ENCODE measurements at regions not wholly inside any gene's neighbourhood (a gene's known extent, or its start where the extent isn't known, plus 50 kb on each side); places are given as distances from the start of the nearest gene placed in this dataset.

GRCh38 chr6:25042036-25042521 is 106.3 kb upstream of the RIPOR2 start:
- Histone ChIP-seq H3K36me3 (no peaks in the 10 kb centered on the region), H3K4me1 (no peaks in the 10 kb centered on the region), H3K27me3 (no peaks in the 10 kb centered on the region), H3K9me3 (no peaks in the 10 kb centered on the region), H3K27ac (no peak overlapping the region), H3K4me3 (peak overlapping the region; percentile 19)
- DNase-seq (ENCODE audit: low spot score in 2 of 2) = no peak
- TF ChIP-seq CTCF (IDR thresholded peaks at IDR 0.05) = no peak
- no peak for TF ChIP-seq POLR2AphosphoS5 (IDR thresholded peaks at IDR 0.05)
- no peak for TF ChIP-seq EP300 (IDR thresholded peaks at IDR 0.05)
- no peak for TF ChIP-seq POLR2A (IDR thresholded peaks at IDR 0.05)
- 71% methylated on average over 13 of the region's 13 CpGs for WGBS

GRCh38 chr6:25042536-25042935 is 106.8 kb upstream of the RIPOR2 start:
- no peak overlapping the region for H3K4me3 ChIP-seq
- WGBS = 89% methylated on average over 5 of the region's 5 CpGs
- no peak overlapping the region for H3K27ac ChIP-seq
- H3K27me3 ChIP-seq = no peaks in the 10 kb centered on the region
- TF ChIP-seq POLR2A (IDR thresholded peaks at IDR 0.05) (no peak), CTCF (IDR thresholded peaks at IDR 0.05) (no peak), EP300 (IDR thresholded peaks at IDR 0.05) (no peak), POLR2AphosphoS5 (IDR thresholded peaks at IDR 0.05) (no peak)
- H3K4me1 ChIP-seq = no peaks in the 10 kb centered on the region
- H3K9me3 ChIP-seq = no peaks in the 10 kb centered on the region
- H3K36me3 ChIP-seq = no peaks in the 10 kb centered on the region
- DNase-seq (ENCODE audit: low spot score in 2 of 2) = no peak

- no peaks in the 10 kb centered on the region for H3K4me1 ChIP-seq
- H3K27me3 ChIP-seq = no peaks in the 10 kb centered on the region
- H3K36me3 ChIP-seq = no peaks in the 10 kb centered on the region
- no peak overlapping the region for H3K27ac ChIP-seq
- no peak overlapping the region for H3K4me3 ChIP-seq
- H3K9me3 ChIP-seq = no peaks in the 10 kb centered on the region
- TF ChIP-seq POLR2A (IDR thresholded peaks at IDR 0.05) (no peak), EP300 (IDR thresholded peaks at IDR 0.05) (no peak), CTCF (IDR thresholded peaks at IDR 0.05) (no peak), POLR2AphosphoS5 (IDR thresholded peaks at IDR 0.05) (no peak)
- WGBS = 86% methylated on average over 1 of the region's 1 CpG
- no peak for DNase-seq (ENCODE audit: low spot score in 2 of 2)
Observed at GRCh38 chr6:25042984-25043725, 107.4 kb upstream of the RIPOR2 start.

- DNase-seq (ENCODE audit: low spot score in 2 of 2) = no peak
- H3K9me3 ChIP-seq = no peaks in the 10 kb centered on the region
- no peak overlapping the region for H3K4me3 ChIP-seq
- no peak for TF ChIP-seq EP300 (IDR thresholded peaks at IDR 0.05)
- TF ChIP-seq POLR2AphosphoS5 (IDR thresholded peaks at IDR 0.05) = no peak
- no peak for TF ChIP-seq CTCF (IDR thresholded peaks at IDR 0.05)
- no peaks in the 10 kb centered on the region for H3K36me3 ChIP-seq
- no peak overlapping the region for H3K27ac ChIP-seq
- no peaks in the 10 kb centered on the region for H3K4me1 ChIP-seq
- WGBS = 92% methylated on average over 2 of the region's 2 CpGs
- no peaks in the 10 kb centered on the region for H3K27me3 ChIP-seq
Observed at GRCh38 chr6:25043892-25044291, 108.1 kb upstream of the RIPOR2 start.

GRCh38 chr6:25046942-25047341 is 111.2 kb upstream of the RIPOR2 start:
- TF ChIP-seq POLR2A (IDR thresholded peaks at IDR 0.05) = no peak
- no peak for TF ChIP-seq EP300 (IDR thresholded peaks at IDR 0.05)
- no peak for TF ChIP-seq CTCF (IDR thresholded peaks at IDR 0.05)
- TF ChIP-seq POLR2AphosphoS5 (IDR thresholded peaks at IDR 0.05) = no peak
- H3K4me3 ChIP-seq = no peak overlapping the region
- no peaks in the 10 kb centered on the region for H3K9me3 ChIP-seq
- no peaks in the 10 kb centered on the region for H3K36me3 ChIP-seq
- DNase-seq (ENCODE audit: low spot score in 2 of 2) = no peak
- H3K27ac ChIP-seq = no peak overlapping the region
- no peaks in the 10 kb centered on the region for H3K27me3 ChIP-seq
- H3K4me1 ChIP-seq = peaks cover 12% of the 10 kb centered on the region
- whole genome bisulfite sequencing = 92% methylated on average over 2 of the region's 2 CpGs
